Stimulated activated CD4-positive, alpha-beta T cell treated with anti-CD3 and anti-CD28 coated beads, Interleukin-15, amount 100 ng/mL, for 1 hour (primary cell): ENCODE measurements at regions not wholly inside any gene's neighbourhood (a gene's known extent, or its start where the extent isn't known, plus 50 kb on each side); places are given as distances from the start of the nearest gene placed in this dataset.

Experiments used
- DNase-seq, 2 donors: peaks; one replicate each; pipeline ENCODE4 v3.0.0-alpha.2; 2020; ENCODE audit warnings: low read depth in 1 of 2, low spot score in 1 of 2

DNA sequence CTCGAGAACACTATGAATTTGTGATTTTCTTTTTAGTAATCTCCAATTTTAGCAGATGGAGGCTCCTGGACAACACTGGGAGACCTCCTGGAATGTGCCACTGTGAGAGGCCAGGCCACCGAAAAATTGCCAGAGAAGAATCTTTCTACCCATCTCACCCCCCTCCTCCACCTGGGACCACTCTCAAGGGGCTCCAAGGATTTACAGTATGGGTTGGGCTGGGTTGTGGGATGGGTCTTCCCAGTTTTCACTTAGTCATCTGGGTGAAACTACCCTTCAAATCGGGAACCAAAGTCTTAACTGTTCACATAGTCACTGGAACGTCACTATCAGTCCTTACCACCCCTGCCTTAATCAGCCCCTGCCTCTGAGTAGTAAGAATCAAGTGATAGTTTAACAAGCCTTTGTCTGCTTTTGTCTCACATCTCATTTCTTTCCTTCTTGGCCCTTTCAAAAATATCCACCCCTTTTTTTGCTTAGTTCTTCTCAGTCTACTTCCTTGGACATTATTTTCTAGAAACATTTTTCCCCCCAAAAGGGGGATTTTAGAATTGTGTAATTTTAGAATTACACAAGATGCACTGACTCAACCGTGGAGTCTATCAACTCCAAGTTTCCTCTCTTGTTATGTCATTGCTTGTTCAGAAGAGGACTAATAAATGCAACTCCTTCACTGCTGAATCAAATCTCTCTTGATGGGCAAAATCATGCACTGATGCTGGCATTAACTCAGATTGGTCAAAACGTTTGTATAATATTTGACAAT is 148.2 kb upstream of the MOCS1 start:
- DNase-seq = no peak

- no peak for DNase-seq
Measured at GRCh38 chr6:40077736-40078135, 143.5 kb upstream of the MOCS1 start.

DNA sequence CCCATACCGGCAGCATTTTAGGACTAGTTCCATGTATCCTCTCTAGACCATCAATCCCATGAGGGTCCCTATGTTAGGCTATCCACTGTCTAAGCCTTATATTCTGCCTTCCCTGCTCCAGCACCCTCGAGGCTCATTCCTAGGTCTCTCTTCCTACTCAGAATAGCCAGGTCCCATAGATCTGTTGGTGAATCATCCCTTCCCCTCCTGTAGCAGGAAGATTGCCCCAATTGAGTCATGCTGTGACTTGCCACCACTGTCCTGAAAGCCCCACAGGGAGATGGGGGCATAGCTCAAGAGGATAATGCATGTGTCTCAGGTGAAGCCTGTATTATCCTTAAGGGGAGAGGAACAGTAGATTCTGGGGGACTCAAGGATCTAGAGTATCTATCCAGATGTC is 143.1 kb upstream of the MOCS1 start:
- DNase-seq = no peak

DNA sequence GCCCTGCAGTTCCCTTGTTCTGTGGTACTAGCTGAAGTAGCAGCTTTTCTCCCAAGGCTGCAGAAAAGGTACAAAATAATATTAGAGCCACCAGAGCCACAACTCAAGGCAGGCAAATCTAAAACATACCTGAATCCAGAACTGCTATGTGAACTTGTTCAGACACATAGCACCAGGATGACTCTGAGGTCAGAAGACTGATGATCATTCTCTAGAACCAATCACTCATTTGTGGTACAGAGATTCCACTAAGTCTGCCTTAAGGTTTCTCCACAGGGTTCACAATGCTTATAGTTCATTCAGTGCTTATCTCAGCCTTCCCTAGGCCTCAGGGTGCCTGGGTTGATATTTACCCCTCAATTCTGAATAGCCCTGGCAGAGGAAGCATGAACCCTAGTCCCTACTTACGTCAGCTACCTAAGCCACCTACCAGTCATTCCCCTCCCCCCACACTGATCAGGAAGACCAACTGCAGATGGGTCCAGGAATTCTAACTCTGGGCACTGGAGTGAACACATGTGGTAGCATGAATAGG is 140.9 kb upstream of the MOCS1 start:
- no peak for DNase-seq

- no peak for DNase-seq
Measured at GRCh38 chr6:40074306-40075055, 140.2 kb upstream of the MOCS1 start.

DNA sequence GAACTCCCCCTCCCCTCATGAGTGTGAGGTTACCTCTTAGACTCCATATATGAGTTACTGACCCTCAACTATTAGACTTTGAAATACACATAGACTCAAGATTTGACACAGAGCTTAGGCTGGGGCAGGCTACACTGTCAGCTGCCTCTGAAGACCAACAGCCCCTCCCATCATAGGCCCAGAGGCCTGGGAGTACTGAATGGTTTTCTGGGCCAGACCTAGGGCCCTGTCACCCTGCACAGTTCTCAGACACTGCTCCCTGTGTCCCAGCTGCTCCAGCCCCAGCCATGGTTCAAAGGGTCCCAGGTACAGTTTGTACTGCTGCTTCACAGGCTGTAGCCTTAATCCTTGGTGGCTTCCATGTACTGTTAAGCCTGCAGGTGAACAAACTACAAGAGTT is 132.1 kb upstream of the MOCS1 start:
- no peak for DNase-seq

GRCh38 chr6:40056865-40057264 is 122.6 kb upstream of the MOCS1 start:
- DNase-seq = no peak

GRCh38 chr6:40054602-40055001 is 120.3 kb upstream of the MOCS1 start:
- no peak for DNase-seq

- no peak for DNase-seq
Measured at GRCh38 chr6:40054186-40054585, 119.9 kb upstream of the MOCS1 start.

GRCh38 chr6:40049128-40049527 is 114.9 kb upstream of the MOCS1 start:
- no peak for DNase-seq

- DNase-seq = no peak
Measured at GRCh38 chr6:40044196-40044595, 109.9 kb upstream of the MOCS1 start.

DNA sequence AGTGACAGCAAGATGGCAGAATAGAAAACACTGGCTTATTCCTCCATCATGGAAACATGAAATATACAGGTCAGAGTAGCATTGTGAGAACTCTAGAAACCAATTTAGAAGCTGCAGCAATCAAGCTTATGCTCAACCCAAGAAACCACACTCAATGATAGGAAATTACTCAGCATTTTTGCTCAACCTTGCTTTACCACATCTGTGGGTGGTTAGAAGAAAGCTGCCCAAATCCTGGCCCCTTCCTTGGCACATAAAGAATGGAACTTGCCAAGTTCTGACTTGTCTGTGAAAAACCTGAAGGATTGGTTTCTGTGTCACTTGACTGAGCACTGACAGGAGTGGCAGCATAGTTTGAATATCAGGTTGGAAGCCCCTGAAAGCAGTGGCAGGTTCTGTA is 108.0 kb upstream of the MOCS1 start:
- DNase-seq = no peak

- DNase-seq = no peak
Measured at GRCh38 chr6:40039042-40039441, 104.8 kb upstream of the MOCS1 start.

DNA sequence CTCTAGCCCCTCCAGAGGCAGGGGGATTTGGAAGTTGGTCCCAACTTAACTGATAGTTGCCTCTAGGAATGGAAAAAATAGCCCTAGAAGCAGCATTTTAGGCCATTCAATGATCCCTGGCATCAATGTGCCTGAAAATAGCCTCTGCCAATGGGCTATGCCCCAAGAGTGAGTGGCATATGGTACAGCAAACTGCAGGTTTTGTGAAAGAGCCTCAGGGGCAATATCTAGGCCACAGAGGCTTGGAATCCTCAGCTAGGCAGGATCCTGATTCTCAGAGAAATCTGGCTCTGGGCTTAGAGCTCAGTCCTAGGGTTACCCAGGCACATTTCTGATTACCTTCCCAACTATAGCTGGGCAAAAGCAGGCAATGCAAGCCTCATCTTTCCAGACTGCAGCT is 104.4 kb upstream of the MOCS1 start:
- DNase-seq = no peak

- DNase-seq = no peak
Measured at GRCh38 chr6:40037271-40037670, 103.0 kb upstream of the MOCS1 start.

GRCh38 chr6:40036186-40036585 is 101.9 kb upstream of the MOCS1 start:
- DNase-seq = no peak

- DNase-seq = no peak
Measured at GRCh38 chr6:40028449-40028848, 94.2 kb upstream of the MOCS1 start.

DNA sequence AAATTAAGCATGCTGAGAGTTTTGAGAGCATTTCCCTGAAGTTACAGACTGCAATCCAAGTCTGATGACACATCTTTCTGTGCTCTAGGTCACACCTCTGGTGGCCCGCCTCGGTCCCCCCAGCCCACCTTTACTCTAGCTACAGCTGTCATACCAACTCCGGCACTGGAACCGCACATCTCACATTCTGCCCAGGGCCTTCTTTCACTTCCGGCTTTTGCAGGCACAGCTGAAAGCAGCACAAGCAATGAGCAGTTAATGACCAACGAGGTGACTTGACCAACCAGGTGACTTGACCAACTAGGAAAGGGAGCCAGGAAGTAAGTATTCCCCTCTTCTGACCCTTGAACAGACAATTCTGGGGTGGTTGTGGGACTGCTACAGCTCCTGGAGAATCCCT is 88.6 kb upstream of the MOCS1 start:
- DNase-seq = no peak

DNA sequence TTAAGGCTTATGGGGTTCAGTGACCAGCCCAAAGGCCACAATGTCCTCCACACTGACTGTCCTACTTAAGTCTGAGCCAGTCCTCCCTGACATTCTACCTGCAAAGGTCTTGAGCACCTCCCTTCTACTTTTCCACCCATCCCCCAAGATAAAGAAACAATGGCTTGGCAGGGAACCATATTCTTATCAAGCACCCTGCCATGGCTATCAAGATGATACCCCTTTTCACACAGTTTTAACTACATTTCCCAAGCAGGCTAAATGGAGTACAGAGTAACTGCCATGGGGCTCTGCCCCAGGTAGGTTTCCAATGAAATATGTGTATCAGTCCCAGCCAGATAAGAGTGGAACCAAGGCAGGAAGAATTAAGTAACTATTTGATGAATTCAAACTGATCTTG is 85.9 kb upstream of the MOCS1 start:
- no peak for DNase-seq

DNA sequence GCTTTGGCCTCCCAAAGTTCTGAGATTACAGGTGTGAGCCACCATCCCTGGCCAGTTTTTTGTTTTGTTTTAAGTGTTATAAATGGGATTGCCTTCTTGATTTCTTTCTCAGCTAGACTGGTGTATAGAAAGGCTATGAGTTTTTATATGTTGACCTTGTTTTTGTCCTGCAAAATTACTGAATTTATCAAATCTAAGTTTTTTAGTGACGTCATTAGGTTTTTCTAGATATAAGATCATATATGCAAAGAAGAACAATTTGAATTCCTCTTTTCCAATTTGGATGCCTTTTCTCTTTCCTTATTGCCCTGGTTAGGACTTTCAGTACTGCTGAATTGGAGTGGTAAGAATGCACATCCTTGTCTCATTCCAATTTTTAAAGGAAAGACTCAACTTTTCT is 81.3 kb upstream of the MOCS1 start:
- DNase-seq = no peak

GRCh38 chr6:40011844-40012243 is 77.6 kb upstream of the MOCS1 start:
- DNase-seq = no peak

GRCh38 chr6:40000964-40001515 is 66.8 kb upstream of the MOCS1 start:
- DNase-seq = no peak
